Osteoblast (primary cell): ENCODE measurements at regions not wholly inside any gene's neighbourhood (a gene's known extent, or its start where the extent isn't known, plus 50 kb on each side); places are given as distances from the start of the nearest gene placed in this dataset.

Experiments used
- DNase-seq: peaks from one replicate; pipeline ENCODE4 v3.0.0; 2011; ENCODE audit warnings: low spot score, mixed read lengths; ENCODE audit not compliant: insufficient read length; ENCODE audit errors: missing footprints
- H2AFZ ChIP-seq: 2 replicates; pipeline ENCODE4 v1.6.0; 2011; ENCODE audit warnings: mild to moderate bottlenecking, low read length
- H3K27ac ChIP-seq: 2 replicates; pipeline ENCODE4 v1.5.1; 2011; ENCODE audit warnings: mild to moderate bottlenecking, low read depth, low read length, moderate library complexity
- H3K27me3 ChIP-seq: 2 replicates; pipeline ENCODE4 v1.6.0; 2012; ENCODE audit warnings: mild to moderate bottlenecking, control low read depth, inconsistent platforms, low read length, moderate library complexity; ENCODE audit not compliant: insufficient read depth
- H3K36me3 ChIP-seq: 2 replicates; pipeline ENCODE4 v1.5.1; 2011; ENCODE audit warnings: mild to moderate bottlenecking, low read length, control low read depth, moderate library complexity; ENCODE audit not compliant: insufficient read depth
- H3K4me1 ChIP-seq: 2 replicates; pipeline ENCODE4 v1.5.1; 2011; ENCODE audit warnings: mild to moderate bottlenecking, low read length, control low read depth, moderate library complexity; ENCODE audit not compliant: insufficient read depth
- H3K4me2 ChIP-seq: 2 replicates; pipeline ENCODE4 v1.6.0; 2011; ENCODE audit warnings: mild to moderate bottlenecking, low read length; ENCODE audit not compliant: insufficient read depth
- H3K4me3 ChIP-seq: fragments of 200-600 bp; sonication (generic); 3 replicates; pipeline ENCODE4 v1.5.1; 2012; ENCODE audit warnings: mild to moderate bottlenecking, low read length, inconsistent platforms; ENCODE audit not compliant: insufficient read depth
- H3K79me2 ChIP-seq: 2 replicates; pipeline ENCODE4 v1.6.0; 2012; ENCODE audit warnings: mild to moderate bottlenecking, low read length, control low read depth, inconsistent platforms; ENCODE audit not compliant: insufficient read depth
- H3K9me3 ChIP-seq: 2 replicates; pipeline ENCODE4 v1.5.1; 2011; ENCODE audit warnings: low read depth, low read length, control low read depth
- H4K20me1 ChIP-seq: 2 replicates; pipeline ENCODE4 v1.6.0; 2012; ENCODE audit warnings: mild to moderate bottlenecking, low read length, control low read depth; ENCODE audit not compliant: insufficient read depth
- TF ChIP-seq, protein P1 (sequence below): IDR thresholded peaks from 2 replicates; pipeline ENCODE4 v1.5.1; 2011; ENCODE audit warnings: mild to moderate bottlenecking, low read depth, low read length, moderate library complexity; ENCODE audit errors: extremely low read depth

DNA sequence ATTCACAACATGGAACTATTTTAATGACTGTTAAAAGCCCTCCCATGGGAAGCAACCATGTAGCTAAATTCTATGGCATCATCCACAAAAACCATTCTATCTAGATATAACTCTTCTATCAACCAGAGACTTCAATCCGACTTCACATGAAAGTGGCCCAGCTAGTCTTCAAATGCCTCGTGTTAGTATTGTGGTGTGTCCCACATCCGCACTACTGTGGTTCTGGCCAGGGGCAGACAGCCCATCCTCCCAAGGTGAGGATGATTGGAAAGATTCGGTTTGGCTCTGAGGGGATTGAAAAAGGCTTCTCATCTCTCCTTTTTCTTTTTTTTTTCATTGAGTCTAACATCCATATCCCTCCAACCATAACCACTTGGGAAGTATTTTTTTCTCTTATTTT lies 253.0 kb upstream of the KLF6 start:
- Histone ChIP-seq H3K36me3 (no peaks in the 10 kb centered on the region), H2AFZ (no peak overlapping the region), H3K79me2 (no peaks in the 10 kb centered on the region), H4K20me1 (no peaks in the 10 kb centered on the region), H3K4me3 (no peak overlapping the region), H3K27ac (no peak overlapping the region), H3K9me3 (peaks cover 5% of the 10 kb centered on the region), H3K4me2 (no peak overlapping the region), H3K27me3 (no peaks in the 10 kb centered on the region), H3K4me1 (no peaks in the 10 kb centered on the region)
- TF ChIP-seq, protein P1, sequence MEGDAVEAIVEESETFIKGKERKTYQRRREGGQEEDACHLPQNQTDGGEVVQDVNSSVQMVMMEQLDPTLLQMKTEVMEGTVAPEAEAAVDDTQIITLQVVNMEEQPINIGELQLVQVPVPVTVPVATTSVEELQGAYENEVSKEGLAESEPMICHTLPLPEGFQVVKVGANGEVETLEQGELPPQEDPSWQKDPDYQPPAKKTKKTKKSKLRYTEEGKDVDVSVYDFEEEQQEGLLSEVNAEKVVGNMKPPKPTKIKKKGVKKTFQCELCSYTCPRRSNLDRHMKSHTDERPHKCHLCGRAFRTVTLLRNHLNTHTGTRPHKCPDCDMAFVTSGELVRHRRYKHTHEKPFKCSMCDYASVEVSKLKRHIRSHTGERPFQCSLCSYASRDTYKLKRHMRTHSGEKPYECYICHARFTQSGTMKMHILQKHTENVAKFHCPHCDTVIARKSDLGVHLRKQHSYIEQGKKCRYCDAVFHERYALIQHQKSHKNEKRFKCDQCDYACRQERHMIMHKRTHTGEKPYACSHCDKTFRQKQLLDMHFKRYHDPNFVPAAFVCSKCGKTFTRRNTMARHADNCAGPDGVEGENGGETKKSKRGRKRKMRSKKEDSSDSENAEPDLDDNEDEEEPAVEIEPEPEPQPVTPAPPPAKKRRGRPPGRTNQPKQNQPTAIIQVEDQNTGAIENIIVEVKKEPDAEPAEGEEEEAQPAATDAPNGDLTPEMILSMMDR, result no peak
- no peak for DNase-seq

DNA sequence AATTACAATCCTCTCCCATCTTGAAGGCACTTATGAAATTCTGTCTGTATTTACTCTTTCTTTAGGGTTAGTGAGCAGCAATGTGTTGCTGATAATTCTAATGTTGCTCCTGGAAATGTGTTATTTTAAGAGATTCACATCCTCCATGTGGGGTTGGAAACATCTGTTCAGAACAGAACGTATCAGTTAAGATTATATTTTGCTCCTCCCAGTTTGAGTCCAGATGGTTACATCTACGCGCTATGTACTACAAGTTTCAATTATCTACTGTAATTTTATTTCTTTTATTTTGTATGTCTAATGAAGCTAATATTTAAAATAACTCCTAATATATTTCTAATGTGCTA lies 250.6 kb upstream of the KLF6 start:
- Histone ChIP-seq H3K4me3 (no peak overlapping the region), H3K27ac (peak overlapping the region; percentile 48), H3K9me3 (no peaks in the 10 kb centered on the region), H2AFZ (peak overlapping the region; percentile 91), H3K4me1 (no peaks in the 10 kb centered on the region), H3K27me3 (no peaks in the 10 kb centered on the region), H3K36me3 (no peaks in the 10 kb centered on the region), H3K79me2 (no peaks in the 10 kb centered on the region), H3K4me2 (peak overlapping the region; percentile 80), H4K20me1 (no peaks in the 10 kb centered on the region)
- DNase-seq, result no peak
- TF ChIP-seq, protein P1, result no peak

DNA sequence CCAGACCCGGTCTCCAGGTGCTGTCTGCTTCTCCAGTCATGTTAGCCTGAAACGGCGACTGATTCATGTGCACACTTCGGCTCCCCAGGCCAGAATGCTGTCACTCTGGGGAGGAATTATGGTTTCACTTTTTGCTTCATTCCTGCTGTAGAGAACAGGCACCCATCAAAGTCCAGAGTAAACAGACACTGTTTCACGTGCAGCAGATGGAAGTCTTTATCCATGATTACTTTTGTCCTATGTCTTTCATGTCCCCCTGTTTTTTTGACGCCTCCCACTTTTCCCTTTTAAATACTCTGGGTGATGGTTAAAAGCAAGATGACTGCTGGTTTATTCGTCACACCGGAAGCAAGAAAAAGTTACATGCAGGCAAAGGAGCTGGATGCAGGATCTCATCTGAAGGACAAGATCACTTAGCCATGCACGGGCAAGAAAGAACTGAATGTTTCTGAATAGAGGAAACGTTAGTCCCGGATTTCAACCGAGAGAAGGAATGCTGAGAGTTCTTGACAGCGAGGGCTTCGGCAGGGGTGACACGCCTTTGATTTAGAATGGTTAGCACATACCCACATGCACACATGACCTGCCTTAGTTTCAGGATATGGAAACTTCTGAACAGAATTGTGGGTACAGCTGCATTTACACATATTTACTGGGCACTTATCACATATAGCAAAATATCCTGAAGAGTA lies 250.0 kb upstream of the KLF6 start:
- Histone ChIP-seq H3K4me3 (peak overlapping the region; percentile 56), H4K20me1 (no peaks in the 10 kb centered on the region), H3K4me1 (no peaks in the 10 kb centered on the region), H3K9me3 (no peaks in the 10 kb centered on the region), H3K27ac (peak overlapping the region; percentile 48), H3K79me2 (no peaks in the 10 kb centered on the region), H3K27me3 (no peaks in the 10 kb centered on the region), H2AFZ (peak overlapping the region; percentile 91), H3K4me2 (peak overlapping the region; percentile 80), H3K36me3 (no peaks in the 10 kb centered on the region)
- TF ChIP-seq, protein P1, result no peak
- peak; percentile 62 for DNase-seq

DNA sequence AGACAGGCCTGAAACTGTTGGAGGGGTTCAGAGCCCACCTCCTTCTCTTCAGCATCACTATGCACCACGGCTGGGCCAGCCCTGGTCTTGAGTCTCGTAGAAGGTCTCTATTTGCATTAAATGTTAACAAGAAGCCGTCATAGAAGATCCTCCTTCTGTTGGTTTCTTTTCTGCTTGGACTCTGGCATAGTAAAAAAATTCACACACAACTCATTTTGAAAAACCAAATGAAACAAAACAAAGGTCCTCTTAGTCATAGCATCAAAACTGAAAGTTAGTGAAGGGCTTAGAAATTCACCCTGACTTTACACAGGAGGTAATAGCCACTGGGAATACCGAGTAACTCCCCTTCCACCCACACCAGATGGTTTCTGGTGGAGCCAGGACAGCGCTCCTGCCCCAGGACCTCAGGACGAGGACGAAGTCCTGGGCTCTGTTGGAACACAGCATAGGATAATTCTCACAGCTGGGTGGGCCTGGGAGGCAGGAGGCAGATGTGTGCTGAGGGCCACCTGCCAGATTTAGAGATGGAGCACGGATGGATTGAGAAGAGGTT lies 248.4 kb upstream of the KLF6 start:
- DNase-seq, result no peak
- Histone ChIP-seq H3K9me3 (no peaks in the 10 kb centered on the region), H3K4me1 (no peaks in the 10 kb centered on the region), H3K4me2 (no peak overlapping the region), H2AFZ (peak overlapping the region; percentile 43), H3K4me3 (no peak overlapping the region), H3K36me3 (no peaks in the 10 kb centered on the region), H4K20me1 (no peaks in the 10 kb centered on the region), H3K27me3 (no peaks in the 10 kb centered on the region), H3K27ac (no peak overlapping the region), H3K79me2 (no peaks in the 10 kb centered on the region)
- TF ChIP-seq, protein P1, result no peak
